NCI-H82 (cell line): ENCODE measurements at regions not wholly inside any gene's neighbourhood (a gene's known extent, or its start where the extent isn't known, plus 50 kb on each side); places are given as distances from the start of the nearest gene placed in this dataset.
"Not testable (repeated sequence)": the region's sequence is repeated elsewhere in the genome, so short reads cannot be mapped to it uniquely, and the experiment has no call there.

Source experiments
- DNase-seq: peaks from one replicate; lab custom pipeline; 2025; lab: John Stamatoyannopoulos, UW

DNA sequence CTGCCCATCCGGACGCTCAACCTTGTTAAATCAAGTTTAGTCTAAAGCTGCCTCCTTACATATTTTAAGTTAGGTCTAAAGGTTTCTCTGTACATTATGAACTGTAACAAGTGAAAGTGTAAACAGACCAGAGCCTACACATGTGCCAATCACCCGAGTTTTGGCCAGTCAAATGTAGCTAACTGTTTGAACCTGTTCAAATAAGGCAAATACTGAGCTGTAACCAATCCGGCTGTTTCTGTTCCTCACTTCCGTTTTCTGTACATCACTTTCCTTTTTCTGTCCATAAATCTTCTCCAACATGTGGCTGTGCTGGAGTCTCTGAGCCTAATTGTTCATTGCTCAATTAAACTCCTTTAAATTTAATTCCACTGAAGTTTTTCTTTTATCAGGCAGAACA lies 113.3 kb upstream of the SHISA3 start:
- no peak for DNase-seq

DNA sequence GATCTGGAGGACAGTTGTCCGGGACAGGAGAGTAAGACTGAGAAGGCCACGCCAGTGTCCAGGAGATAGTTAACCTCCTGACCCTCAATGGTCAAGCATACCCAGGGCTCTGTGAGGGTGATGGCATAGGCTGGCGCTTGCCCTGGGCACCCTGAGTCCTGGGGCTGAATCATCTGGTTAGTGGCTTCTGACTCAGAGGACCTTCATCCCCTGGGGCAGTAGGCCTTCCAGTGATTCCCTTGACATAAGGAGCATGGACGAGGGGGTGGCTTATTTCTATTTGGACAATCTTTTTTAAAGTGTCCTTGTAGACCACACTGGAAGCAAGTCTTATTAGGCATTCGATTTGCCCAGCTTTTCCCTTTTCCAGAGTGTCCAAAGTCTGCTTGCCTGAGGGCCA lies 108.4 kb upstream of the SHISA3 start:
- DNase-seq: not testable (repeated sequence)

DNA sequence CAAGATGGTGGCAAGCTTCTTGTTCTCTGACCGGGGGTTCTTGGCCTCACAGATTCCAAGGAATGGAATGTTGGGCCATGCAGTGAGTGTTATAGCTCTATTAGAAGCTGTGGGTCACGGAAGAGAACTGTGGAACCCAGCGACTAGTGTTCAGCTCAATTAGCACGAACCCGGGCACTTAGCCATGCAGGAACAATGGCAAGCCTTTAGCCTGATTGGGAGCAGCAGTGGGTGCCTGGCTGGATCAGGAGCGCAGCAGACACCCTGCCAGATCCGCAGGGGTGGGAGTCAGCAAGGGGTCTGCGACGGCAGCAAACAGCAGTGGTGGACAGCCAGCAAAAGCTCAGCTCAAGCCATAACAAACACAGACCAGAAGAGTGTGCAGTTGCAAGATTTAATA lies 105.1 kb upstream of the SHISA3 start:
- DNase-seq: not testable (repeated sequence)

DNA sequence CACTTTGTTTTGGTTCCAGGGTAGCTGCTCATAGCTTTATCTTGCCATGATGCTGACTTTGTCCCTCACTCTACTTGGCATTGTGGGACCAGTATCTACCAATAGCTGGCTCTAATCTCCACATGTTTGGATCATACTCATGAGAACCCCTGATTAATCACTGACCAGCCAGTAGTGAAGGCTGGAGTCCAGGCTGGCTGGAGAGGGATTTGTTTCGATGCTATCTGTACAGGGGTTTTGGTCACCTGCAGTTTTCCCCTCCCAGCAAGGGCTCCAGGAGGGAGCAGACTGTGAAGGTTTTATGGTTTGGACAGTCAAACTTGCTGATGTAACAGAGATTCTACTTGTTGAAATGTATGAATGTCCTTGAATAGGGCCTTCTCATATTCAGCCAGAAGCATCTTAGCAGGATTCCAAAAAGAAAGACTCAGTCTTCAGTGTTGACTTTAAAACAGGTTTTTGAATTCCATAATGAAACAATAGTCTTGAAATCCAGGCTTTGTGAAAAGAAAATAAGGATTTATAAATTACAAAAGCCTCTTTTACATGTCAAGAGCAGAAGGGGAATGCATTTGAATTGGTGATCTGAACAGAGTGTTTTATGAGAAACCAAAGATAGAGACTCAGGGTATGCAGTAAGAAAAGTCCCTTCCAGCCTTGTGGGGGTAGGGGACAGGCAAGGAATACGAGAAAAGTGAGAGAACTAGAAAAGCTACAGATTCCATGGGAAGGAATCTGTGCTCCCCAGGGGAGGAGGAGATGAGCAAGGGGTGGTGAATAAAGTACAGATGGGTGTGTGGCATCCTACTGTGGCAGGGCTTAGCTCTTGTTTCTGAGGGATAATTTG lies 103.1 kb upstream of the SHISA3 start:
- no peak for DNase-seq

DNA sequence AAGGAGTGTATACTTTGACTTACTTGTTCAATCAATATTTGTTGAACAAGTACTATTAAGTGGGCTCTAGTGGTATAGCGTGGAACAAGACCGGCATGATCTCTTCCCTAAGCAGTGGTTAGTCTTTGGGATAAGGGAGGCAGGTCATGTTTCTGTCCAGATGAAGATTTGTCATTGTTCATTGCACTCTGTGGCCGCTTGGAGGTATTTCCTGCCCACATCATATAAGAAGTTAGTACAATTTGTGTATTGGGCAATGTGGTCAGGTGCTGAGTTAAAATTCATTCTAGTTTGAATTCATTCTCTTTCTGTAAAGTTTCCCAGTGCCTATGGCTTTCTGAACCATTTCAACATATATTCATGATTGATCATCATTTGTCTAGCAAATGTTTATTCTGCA lies 101.1 kb upstream of the SHISA3 start:
- no peak for DNase-seq

DNA sequence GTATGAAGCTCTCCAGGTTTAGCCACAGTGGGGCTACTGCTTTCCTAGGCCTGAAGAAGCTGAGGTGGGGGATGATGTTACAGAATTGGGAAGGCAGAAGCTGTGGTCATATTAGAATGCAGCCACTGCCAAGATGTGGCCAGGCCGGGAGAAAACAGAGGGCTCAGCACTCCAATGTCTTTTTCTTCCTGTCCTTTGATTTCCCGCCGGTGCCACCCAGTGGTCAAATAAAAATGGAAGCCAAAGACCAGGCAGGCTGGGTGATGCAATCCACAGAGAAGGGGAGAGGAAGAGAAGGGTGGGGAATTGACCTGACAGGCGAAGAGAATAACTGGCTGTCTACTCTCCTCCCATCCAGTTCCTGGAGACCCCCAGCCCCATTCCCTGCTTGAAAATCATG lies 94.9 kb upstream of the SHISA3 start:
- peak; percentile 67 for DNase-seq

DNA sequence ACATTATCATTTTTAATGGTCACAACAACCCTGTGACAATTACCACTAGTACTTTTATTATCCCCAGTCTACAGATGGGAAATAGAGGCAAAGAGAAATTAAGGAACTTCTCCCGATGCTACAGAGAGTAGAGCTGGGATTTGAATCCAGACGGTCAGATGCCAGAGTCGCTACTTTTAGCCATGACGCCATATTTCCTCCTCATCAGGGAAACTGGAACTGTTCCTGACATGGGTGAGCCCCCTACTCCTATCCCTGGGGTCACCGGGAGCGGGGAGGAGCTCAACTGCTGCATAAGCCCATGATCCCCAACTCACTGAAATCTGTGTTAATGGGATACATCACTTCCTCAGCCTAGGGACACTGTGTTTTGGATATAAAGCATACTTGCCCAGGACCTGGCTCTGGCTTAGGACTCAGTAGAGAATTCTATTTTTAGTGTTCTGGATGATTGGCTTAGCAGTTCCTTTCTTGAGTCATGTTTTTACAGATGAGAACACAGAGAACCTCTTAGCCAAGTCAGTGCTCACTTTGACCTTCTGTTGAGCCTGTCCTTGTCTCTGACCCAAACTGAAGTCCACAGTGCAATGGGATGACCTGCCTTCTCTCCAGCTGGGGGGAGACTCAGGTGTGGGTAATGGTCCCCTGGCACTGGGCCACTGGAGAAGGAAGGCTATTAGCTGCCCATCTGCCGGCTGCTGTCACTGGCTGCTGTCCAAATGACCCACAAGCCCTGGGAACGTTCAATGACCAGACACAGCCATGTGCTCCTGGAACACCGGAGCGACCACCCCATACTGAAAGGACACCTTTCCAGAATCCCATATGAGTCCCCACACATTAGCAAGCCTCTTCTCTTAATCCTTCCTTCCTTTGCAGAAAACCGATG lies 90.8 kb upstream of the SHISA3 start:
- peak; percentile 40 for DNase-seq

DNA sequence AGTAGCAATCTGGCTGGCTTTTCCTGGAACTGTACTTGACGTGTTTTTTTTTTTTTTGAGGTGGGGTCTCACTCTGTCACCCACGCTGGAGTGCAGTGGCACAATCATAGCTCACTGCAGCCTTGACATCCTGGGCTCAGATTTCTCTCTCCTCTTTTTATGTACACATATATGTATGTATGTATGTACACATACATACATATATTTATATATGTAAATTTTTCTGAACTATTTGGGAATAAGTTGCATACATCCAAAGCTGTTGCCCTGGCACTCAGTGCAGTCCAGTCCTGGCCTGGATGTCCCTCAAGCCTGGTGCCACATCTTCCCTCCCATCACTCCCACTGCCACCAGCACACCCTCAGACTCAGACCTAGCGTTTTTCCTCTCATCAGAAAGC lies 89.0 kb upstream of the SHISA3 start:
- DNase-seq: no peak

DNA sequence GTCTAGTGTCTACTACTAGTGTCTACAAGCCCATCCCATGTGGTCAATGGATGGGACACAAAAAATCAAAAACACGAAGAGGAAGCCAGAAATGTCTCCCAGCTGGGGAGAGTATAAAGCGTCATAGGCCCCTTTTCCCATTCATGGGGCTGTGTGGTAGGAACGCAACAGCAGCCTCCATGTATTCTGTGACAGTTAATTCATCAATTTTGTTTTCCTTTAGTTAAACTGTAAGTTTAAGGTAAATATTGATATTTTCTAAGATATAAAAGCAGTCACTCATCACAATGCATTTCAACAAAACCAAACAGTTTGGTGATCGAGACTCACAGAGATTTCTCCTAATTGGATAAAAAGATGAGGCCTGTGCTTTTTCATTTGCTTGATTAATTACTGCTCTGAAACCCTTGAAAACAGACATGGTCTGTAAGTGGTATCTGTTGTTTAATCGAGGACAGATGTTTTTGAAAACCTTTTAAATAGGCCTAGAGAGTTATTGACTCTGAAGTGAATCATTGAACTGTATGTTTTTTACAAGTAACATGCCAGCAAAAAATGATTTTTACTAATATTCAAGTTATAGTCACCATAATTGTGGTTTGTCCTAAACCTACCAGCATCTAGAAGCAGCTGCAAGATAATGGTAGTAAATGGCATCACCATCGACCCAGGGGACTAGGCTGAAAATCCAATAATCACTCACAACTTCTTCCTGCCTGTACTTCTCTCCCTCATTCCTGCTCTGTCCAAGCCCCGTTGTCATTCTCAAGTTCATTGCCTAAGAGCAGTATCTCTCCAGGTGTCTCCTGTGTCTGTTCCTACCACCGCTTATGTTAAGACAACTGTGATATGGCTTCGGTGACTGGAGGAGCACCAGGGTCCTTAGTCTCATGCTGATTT lies 87.7 kb upstream of the SHISA3 start:
- peak; percentile 60 for DNase-seq

DNA sequence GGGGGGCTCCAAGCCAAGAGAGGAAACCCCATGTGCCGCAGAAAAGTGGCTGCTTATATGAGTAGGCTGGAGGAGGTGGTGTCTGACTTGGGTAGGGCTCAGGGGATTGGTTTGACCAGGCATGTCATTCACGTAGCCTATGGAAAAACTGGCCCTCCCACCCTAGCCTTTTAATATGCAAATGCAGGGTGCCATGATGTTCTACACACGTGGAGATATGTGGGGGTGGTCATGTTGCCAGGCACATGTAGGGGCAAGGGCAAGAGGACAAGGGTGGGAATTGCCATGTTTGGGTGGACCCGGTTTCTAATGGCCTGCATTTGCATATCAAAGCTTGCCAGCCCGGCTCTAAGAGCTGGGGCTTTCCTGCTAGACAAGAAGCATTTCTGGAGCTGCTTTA lies 86.9 kb upstream of the SHISA3 start:
- DNase-seq: no peak

DNA sequence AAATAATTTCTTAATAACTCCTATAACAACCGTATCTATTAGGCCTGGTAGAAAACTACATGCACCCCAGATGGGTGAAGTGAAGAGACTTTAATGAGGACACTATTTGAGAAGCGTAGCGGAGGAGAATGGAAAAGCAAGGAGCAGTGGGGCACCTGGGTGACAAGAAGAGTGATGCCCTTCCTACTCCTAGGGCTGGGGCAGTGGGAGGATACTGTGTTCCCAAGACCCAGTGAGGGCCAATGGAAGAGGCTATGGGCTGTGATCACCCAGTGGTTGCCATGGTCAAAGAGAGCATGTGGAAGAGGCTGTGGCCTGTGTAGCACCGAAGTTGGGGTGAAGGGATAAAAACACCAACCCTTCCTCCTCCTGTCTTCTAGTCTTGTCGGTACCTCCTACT lies 86.5 kb upstream of the SHISA3 start:
- no peak for DNase-seq

DNA sequence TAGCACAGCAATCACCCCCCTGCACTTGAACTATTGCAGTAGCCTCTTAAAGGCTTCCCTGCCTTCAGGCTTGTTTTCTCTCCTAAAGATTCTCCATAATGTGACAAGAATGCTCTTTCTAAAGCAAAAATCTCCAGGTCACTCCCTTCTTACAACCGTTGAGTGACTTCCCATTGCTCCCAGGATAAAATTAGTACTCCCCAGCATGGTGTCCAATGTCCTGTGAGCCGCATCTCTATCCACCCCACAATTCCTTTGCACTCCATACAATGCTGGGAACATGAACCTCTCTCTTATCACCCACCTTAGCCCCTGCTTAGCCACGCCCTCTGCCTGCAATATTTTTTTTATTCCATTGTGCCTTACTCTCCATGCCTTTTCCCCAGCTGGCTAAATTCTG lies 85.7 kb upstream of the SHISA3 start:
- DNase-seq: no peak

DNA sequence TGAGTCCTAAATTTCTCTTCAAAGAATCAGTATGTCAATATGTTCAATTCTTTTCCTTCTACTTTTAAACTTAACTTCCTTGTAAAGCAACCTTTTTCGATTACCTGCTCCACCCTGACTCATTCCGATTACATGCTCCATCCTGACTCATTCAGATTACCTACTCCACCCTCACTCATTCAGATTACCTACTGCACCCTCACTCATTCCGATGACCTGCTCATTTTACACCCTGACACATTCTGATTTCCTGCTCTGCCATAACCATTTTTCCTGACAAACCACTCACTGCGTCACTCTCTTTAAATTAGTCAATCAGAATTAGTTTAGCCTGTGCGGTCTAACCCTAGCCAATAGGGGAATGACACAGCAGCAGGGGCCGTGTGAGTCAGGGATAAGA lies 83.9 kb upstream of the SHISA3 start:
- DNase-seq: not testable (repeated sequence)

DNA sequence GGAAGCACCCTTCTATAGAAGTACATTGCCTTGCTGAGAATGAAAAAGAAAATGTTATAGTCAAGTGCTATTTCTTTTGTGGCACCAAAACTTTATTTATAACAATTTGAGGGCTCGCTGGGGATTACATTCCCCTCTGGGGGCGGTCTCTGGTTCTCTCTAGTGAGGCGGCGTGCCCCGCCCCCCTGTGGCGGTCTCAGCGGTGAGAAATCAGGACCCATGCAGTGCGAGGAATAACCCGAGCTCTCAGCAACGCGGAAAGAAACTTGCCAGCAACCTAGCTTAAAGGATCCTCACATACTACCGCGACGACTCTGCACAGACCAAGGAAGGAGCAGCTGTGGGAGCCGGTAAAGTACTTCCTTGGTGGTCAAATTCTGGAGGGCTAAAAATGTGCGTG lies 83.4 kb upstream of the SHISA3 start:
- no peak for DNase-seq

DNA sequence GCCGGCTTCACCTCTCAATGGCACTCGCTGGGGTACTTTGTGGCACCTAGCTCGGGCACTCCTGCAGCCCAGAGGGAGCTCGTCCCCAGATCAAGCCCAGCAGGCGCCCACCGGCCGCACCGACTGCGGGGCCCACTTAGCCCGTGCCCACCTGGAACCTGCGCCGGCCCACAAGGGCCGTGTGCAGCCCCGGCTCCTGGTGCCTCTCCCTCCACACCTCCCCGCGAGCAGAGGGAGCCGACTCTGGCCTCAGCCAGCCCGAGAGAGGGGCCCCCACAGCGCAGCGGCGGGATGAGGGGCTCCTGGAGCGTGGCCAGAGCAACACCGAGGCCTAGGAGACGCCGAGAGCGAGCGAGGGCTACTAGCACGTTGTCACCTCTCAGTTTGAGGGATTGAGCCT lies 82.1 kb upstream of the SHISA3 start:
- DNase-seq: no peak

DNA sequence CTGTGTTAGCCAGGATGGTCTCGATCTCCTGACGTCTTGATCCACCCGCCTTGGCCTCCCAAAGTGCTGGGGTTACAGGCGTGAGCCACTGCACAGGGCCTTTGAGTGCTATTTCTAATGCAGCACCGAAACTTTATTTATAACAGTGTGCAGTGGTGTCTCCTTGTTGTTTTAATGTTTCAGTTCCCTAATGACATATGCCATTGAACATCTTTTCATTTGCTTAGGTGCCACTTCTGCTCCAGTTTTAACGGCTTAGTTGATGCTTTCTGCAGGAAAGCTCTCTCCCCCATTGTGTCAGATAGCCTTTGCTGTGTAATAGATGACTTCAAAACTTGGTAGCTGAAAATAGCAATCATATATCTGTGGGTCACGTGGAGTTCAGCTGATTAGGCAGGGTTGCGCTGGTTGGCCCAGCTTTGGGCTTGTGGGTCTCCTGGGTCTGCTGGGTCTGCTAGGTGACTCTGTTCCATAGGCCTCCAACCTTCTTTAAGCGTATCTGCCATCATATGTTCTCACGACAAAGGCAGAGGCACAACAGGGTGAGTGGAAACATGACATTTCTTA lies 76.4 kb upstream of the SHISA3 start:
- no peak for DNase-seq

DNA sequence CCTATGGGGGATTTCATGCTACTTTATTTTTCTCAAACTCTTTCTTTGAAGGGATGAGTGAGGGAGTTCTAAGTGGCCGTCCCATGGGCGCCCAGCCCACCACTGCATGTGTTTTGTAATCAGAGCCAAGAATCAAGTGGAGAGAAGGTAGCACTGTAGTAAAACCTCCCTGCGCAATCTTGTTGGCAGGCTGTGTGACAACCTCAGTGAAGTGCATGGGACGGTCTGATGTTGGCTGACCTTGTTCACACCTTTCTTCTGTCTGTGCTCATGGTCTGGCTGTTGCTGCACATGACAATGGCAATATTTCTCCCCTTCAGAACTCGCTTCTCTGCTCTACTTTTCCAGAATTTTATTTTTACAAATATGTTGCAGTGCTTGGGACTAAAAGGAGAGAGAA lies 71.2 kb upstream of the SHISA3 start:
- DNase-seq: no peak

DNA sequence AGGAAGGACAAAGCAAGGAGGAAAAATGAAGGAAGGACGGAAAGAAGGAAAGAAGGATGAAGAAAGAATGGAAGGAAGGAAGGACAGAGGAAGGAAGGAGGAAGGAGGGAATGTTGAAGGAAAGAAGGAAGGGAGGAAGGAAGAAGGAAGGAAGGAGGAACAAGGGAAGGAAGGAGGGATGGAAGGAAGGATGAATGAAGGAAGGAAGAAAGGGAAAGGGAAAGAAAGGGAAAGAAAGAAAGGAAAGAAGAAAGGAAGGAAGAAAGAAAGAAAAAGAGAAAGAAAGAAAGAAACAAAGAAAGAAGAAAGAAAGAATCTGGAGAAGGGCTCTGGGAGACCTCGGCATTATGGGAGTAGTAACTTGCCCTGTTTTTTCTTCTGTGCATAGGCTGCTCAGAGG lies 70.8 kb upstream of the SHISA3 start:
- DNase-seq: no peak

DNA sequence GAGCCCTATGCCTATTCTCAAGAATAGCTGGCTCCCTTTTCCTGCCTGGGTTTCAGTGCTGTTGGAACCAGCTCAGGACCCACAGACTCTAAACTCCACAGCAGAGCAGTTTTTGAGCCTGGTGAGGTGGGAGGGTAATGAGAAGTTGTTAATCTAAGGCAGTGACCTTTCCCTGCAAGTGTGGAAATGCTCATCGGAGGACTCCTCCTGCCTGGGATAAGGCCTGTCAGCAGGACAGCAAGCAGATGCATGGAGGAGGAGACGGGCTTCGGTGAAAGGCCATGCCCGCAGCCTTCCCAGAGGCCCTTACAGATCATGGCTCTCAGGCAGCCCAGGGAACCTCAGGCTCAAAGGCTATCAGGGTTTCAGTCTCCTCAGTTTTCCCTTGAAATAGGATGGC lies 70.0 kb upstream of the SHISA3 start:
- DNase-seq: no peak

DNA sequence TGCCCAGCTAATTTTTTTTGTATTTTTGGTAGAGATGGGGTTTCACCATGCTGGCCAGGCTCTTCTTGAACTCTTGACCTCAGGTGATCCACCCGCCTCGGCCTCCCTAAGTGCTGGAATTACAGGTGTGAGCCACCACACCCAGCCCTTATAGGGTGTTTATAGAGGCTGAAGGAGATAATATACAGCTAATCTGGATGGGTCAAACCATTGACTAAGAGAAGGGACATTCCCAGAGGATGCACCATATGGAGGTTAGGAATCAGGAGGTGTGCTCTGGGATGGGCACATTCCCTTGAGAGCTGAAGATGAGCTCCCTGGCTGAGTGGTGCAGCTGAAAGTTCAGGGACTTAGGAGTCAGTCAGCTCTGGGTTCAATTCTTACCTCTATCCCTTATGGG lies 68.3 kb upstream of the SHISA3 start:
- no peak for DNase-seq

DNA sequence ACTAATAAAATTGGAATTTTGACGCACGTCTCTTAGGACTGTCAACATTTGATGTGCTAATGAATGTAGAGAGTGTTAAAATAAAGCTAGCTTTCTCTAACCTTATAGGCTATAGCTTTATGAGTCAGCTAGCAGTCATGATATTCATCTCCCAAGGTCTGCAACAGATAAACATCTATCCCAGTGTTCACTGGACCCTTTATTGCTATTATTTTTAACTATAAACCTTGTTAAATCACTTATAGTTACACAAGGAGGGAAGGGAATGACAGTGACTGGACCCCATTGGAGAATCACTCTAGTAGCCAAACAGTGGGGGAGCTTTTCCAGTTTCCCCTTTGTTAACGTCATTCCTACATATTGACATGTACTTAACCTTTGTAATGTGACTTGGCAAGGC lies 67.9 kb upstream of the SHISA3 start:
- DNase-seq: no peak

DNA sequence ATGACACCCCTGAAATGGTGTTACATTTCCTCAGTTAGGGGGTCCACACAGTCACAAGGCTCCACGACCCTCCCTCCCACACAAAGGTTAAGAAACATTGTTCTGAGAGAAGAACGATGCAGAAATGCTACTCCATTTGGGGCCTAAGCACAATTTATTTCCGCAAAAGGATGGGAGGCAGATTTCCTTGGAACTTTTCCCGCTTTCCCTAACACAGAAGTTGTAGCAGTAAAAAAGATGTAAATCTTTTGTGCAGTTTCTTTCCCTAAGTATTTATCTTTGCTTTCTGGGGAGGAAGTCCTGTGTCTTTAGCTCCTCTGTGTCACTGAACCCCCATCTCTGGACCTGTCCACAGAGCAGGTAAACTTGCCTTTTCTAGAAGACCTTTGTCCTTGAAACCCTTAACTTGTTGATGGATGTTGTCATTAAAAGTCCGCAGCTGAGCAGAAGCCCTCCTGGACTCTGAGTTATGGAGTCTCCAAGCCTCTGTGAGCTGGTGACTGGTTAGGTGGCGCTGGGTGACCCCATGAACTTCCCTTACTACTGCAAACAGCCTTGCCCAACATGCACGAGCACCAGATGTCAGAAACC lies 67.2 kb upstream of the SHISA3 start:
- DNase-seq: no peak
